Endodermal cell (in vitro differentiated cells): ENCODE measurements at regions not wholly inside any gene's neighbourhood (a gene's known extent, or its start where the extent isn't known, plus 50 kb on each side); places are given as distances from the start of the nearest gene placed in this dataset.
"Not testable (repeated sequence)": the region's sequence is repeated elsewhere in the genome, so short reads cannot be mapped to it uniquely, and the experiment has no call there.

Source experiments
- DNase-seq: peaks from one replicate; pipeline ENCODE4 v3.0.0-alpha.2; 2017
- H3K27ac ChIP-seq: 2 replicates; pipeline ENCODE4 v1.5.1; 2013; ENCODE audit warnings: mild to moderate bottlenecking, low read depth, low read length, moderate library complexity
- H3K27me3 ChIP-seq: 2 replicates; pipeline ENCODE4 v1.6.1; 2013; ENCODE audit warnings: mild to moderate bottlenecking, low read length, moderate library complexity; ENCODE audit not compliant: insufficient read depth, control insufficient read depth, poor library complexity, severe bottlenecking
- H3K36me3 ChIP-seq: 2 replicates; pipeline ENCODE4 v1.7.0; 2013; ENCODE audit warnings: mild to moderate bottlenecking, low read length, moderate library complexity; ENCODE audit not compliant: control insufficient read depth, insufficient read depth
- H3K4me1 ChIP-seq: one replicate; pipeline ENCODE4 v1.7.0; 2013; ENCODE audit warnings: low read length; ENCODE audit not compliant: control insufficient read depth, insufficient read depth
- H3K4me3 ChIP-seq: 2 replicates; pipeline ENCODE4 v1.5.1; 2013; ENCODE audit warnings: mild to moderate bottlenecking, low read length, moderate library complexity
- H3K9ac ChIP-seq: 2 replicates; pipeline ENCODE4 v1.6.1; 2013; ENCODE audit warnings: mild to moderate bottlenecking, low read length, moderate library complexity; ENCODE audit not compliant: poor library complexity, severe bottlenecking; ENCODE audit errors: extremely low read depth
- H3K9me3 ChIP-seq: 2 replicates; pipeline ENCODE4 v1.6.1; 2013; ENCODE audit warnings: mild to moderate bottlenecking, low read length, moderate library complexity; ENCODE audit not compliant: control insufficient read depth
- H3K27ac Mint-ChIP-seq: 2 replicates; pipeline ENCODE4 v1.8.0; 2020; ENCODE audit warnings: mixed read lengths
- H3K27me3 Mint-ChIP-seq: 2 replicates; pipeline ENCODE4 v1.8.0; 2021; ENCODE audit warnings: mild to moderate bottlenecking, mixed read lengths; ENCODE audit not compliant: insufficient read depth
- H3K36me3 Mint-ChIP-seq: 2 replicates; pipeline ENCODE4 v1.8.0; 2020; ENCODE audit warnings: low read depth, mixed read lengths
- H3K4me1 Mint-ChIP-seq: 2 replicates; pipeline ENCODE4 v1.8.0; 2020; ENCODE audit warnings: mixed read lengths
- H3K4me3 Mint-ChIP-seq: 2 replicates; pipeline ENCODE4 v1.8.0; 2020; ENCODE audit warnings: mild to moderate bottlenecking, moderate library complexity, mixed read lengths
- H3K9me3 Mint-ChIP-seq: 2 replicates; pipeline ENCODE4 v1.8.0; 2020; ENCODE audit warnings: mild to moderate bottlenecking, mixed read lengths
- CTCF ChIP-seq: fragments of 200-600 bp; sonication (generic); conservative IDR thresholded peaks from 2 replicates; pipeline ENCODE4 v1.5.0; 2021; ENCODE audit warnings: antibody characterized with exemption, mild to moderate bottlenecking
- WGBS, 2 experiments: methylation state at CpG; one replicate each; pipeline versions ENCODE4 v1.1.5 to v1.1.7; 2013; ENCODE audit warnings: missing lambda C conversion rate in 2 of 2, mixed read lengths in 1 of 2; ENCODE audit not compliant: insufficient coverage in 1 of 2, insufficient read length in 1 of 2; 5-methylcytosine and 5-hydroxymethylcytosine counted together

- Histone ChIP-seq H3K9ac (no peak overlapping the region), H3K27me3 (no peaks in the 10 kb centered on the region), H3K4me3 (no peak overlapping the region), H3K9me3 (no peaks in the 10 kb centered on the region), H3K27ac (no peak overlapping the region), H3K36me3 (no peaks in the 10 kb centered on the region), H3K4me1 (no peaks in the 10 kb centered on the region)
- Mint-ChIP-seq H3K27me3 (no peaks in the 10 kb centered on the region), H3K4me1 (peaks cover 16% of the 10 kb centered on the region), H3K4me3 (no peak overlapping the region), H3K36me3 (no peaks in the 10 kb centered on the region), H3K9me3 (peaks cover 63% of the 10 kb centered on the region), H3K27ac (no peak overlapping the region)
- peak; percentile 53 for DNase-seq
- WGBS, 2 experiments = 14% methylated on average over 6 of the region's 8 CpGs; no CpG with 5 or more reads in 1 of the 2 experiments
- TF ChIP-seq CTCF = no peak
Observed at GRCh38 chrX:13412208-13412600, 92.4 kb upstream of the ATXN3L start.

- H3K27me3 Mint-ChIP-seq = no peaks in the 10 kb centered on the region
- no peaks in the 10 kb centered on the region for H3K4me1 ChIP-seq
- H3K27me3 ChIP-seq = no peaks in the 10 kb centered on the region
- H3K4me1 Mint-ChIP-seq = peaks cover 16% of the 10 kb centered on the region
- H3K27ac ChIP-seq = no peak overlapping the region
- no peak for TF ChIP-seq CTCF
- H3K36me3 Mint-ChIP-seq = no peaks in the 10 kb centered on the region
- H3K4me3 ChIP-seq = no peak overlapping the region
- 30% methylated on average over 8 of the region's 10 CpGs; no CpG with 5 or more reads in 1 of the 2 experiments for WGBS, 2 experiments
- peak; percentile 54 for DNase-seq
- no peak overlapping the region for H3K27ac Mint-ChIP-seq
- no peak overlapping the region for H3K4me3 Mint-ChIP-seq
- H3K36me3 ChIP-seq = no peaks in the 10 kb centered on the region
- H3K9me3 Mint-ChIP-seq = peaks cover 64% of the 10 kb centered on the region
- H3K9me3 ChIP-seq = no peaks in the 10 kb centered on the region
- no peak overlapping the region for H3K9ac ChIP-seq
Observed at GRCh38 chrX:13411496-13412207, 91.8 kb upstream of the ATXN3L start.

- not testable (repeated sequence) for H3K4me3 Mint-ChIP-seq, H3K4me1 ChIP-seq, H3K27me3 Mint-ChIP-seq, DNase-seq, H3K4me3 ChIP-seq, H3K36me3 Mint-ChIP-seq, H3K9ac ChIP-seq, H3K9me3 ChIP-seq, H3K27me3 ChIP-seq, H3K27ac ChIP-seq, H3K4me1 Mint-ChIP-seq, H3K36me3 ChIP-seq, H3K27ac Mint-ChIP-seq
- WGBS, 2 experiments = no CpG with 5 or more reads among the region's 1 CpG
- H3K9me3 Mint-ChIP-seq = peaks cover 64% of the 10 kb centered on the region
Observed at GRCh38 chrX:13408599-13408998, 88.7 kb upstream of the ATXN3L start.

GRCh38 chrX:13404777-13405176 is 84.9 kb upstream of the ATXN3L start:
- not testable (repeated sequence) for H3K36me3 Mint-ChIP-seq, H3K27me3 Mint-ChIP-seq, H3K27ac ChIP-seq, H3K9ac ChIP-seq, H3K9me3 ChIP-seq, H3K4me3 Mint-ChIP-seq, H3K27me3 ChIP-seq, H3K27ac Mint-ChIP-seq, H3K4me3 ChIP-seq, H3K4me1 Mint-ChIP-seq, H3K4me1 ChIP-seq, DNase-seq, H3K36me3 ChIP-seq
- peaks cover 64% of the 10 kb centered on the region for H3K9me3 Mint-ChIP-seq
- 77 to 93% methylated on average over 2 to 5 of the region's 7 CpGs for WGBS, 2 experiments
